Stimulated activated naive CD4-positive, alpha-beta T cell (primary cell): ENCODE measurements at regions not wholly inside any gene's neighbourhood (a gene's known extent, or its start where the extent isn't known, plus 50 kb on each side); places are given as distances from the start of the nearest gene placed in this dataset.
"Not testable (repeated sequence)": the region's sequence is repeated elsewhere in the genome, so short reads cannot be mapped to it uniquely, and the experiment has no call there.

ENCODE experiments used
- DNase-seq, 6 experiments: peaks; one replicate each; lab custom pipeline; 2025; lab: John Stamatoyannopoulos, UW

DNA sequence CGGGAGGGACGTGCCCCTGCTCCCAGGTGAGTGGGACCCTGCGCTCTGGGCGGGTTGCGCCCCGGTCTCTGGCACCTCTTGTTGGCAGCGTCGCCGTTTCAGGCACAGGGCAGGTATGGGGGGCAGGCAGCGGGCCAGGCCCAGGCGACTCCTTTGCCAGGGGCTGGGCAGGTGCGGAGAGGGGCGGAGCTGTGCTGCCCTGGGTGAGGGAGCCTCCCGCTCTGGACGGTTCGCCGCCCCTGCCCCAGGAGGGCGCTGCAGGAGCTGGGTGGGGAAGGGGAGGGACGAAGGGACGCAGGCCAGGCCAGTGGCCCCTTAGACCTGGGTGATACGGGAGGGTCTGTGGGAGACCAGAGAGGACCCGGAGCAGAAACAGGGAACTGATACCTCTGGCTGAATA, 663.9 kb upstream of the DEFB115 start:
- DNase-seq = no peak

DNA sequence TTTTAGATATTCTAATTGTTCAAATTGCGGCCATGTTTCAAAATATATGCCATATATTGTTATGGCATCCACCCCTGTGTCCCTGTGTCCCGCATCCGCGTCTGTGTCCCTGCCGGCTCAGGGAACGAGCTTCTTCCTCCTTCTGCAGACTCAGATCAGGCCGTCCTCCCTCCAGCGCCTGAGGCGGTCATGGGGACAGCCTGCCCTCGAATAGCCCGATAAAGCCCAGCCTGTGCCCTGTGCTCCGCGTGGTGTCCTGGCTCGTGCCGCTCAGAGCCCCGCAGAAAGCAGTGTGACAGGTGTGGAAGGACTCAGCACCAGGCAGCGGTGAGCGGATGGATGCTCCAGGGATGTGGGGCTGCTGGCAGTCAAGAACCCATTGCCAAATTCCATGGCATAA, 663.4 kb upstream of the DEFB115 start:
- DNase-seq = no peak

DNA sequence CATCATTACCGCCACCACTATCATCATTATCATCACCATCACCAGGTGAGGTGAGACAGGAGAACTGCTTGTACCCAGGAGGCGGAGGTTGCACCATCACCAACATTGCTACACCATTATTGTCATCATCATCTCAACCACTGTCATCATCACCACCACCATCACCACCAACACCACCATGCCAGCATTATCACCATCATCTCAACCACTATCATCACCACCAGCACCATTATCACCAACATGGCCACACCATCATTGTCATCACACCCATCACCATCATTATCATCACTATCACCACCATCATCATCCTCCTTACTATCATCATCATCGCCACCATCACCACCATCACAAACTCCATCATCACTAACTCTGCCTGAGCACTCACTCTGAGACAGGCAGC, 661.8 kb upstream of the DEFB115 start:
- DNase-seq = no peak

DNA sequence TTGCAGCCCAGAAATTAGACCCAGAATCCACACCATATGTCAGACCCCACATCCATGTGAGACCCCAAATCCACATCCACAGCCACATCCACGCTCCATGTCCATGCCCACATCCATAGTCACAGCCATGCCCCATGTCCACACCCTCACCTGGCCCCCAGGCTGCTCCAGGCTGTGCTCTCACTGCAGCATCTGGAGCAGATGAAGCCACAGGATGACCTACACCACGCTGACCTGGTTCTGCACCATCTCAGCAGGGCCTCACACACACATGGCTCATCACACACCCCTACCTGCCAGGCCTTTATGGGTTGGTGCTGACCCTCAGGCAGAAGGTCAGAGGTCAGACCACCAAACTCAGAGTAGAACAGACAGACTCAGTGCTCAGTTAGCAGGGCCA, 660.0 kb upstream of the DEFB115 start:
- not testable (repeated sequence) for DNase-seq

DNA sequence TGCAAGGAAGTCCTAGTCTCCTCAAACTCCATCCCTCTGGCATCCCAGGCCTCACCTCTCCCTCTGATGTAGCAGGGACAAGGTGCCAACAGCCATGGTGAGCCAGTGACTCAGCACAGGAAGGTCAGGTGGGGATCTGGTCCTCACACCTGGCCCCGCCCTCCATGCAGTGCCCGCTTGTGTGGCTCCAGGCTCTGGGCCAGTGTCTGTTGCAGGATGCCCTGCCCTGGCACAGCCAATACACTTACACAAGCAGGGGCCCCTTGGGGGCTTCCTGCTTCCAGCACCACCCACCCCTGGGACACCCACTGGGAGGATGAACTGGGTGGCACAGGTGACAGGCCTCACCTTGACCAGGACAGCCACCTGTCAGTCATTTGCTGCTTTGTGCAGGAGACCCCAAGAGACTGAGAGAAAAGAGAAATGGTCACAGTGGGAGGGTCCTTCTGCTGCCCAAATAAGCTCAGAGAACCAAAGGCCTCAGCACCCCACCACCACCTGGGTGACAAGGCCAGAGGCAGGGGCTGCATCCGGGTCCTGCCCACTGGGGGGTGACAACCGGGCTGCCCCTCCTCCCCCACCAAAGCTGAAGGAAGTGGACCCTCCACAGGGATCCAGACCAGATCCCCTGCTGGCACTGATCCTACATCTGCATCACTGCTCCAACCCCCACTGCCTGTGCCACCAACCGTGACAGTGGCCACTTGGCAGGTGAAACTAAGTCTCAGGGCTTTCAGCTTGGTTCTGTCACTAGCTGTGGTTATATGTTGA, 658.8 kb upstream of the DEFB115 start:
- no peak for DNase-seq

DNA sequence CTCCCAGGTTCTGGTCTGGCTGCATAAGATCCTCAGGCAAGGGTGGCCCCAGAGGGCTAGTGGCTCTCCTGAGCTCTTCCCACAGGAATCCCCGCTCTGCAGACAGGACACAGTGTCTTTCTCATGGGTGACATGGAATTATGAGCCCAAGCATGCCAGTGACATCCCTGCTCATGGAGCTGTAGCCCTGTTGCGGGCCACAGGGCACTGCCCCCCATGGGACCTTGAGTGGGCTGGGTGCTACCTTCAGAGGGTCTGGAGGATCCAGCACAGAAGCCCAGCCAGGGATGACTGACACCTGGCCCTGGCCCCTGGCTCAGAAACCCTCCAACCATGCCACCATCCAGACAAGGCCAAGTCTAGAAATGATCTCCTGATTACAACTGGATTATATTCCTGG, 657.5 kb upstream of the DEFB115 start:
- DNase-seq = no peak

DNA sequence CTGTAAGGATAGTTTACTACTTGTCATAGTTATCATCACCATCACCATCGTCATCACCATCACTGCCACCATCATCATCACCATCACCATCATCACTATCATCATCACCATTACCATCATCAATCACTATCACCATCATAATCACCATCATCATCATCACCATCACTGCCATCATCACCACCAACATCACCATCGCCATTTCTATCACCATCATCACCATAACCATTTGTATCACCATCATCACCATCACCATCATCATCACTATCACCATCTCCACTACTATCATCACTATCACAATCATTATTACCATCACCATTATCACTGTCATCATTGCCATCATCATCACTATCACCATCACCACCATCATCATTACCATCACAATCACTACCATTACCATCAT, 655.5 kb upstream of the DEFB115 start:
- no peak for DNase-seq

DNA sequence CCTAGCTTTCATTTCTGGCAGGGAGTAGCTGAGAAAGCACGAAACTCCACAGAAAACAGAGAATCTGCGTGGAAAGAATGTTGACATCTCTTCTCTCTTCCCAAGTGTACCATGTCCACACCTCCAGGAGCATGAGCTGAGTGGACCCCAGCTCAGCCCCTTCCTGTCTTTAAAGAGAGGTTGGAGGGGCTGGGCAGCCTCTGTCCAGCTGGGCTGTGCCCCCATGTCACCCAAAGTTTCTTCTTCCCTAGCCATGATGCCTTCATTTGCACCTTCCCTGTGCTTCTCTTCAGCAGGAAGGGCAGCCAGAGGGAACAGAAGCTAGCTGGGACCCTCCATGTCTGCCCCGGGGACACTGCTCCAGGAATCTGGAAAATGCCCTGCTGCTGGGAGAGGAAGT, 655.0 kb upstream of the DEFB115 start:
- no peak for DNase-seq

DNA sequence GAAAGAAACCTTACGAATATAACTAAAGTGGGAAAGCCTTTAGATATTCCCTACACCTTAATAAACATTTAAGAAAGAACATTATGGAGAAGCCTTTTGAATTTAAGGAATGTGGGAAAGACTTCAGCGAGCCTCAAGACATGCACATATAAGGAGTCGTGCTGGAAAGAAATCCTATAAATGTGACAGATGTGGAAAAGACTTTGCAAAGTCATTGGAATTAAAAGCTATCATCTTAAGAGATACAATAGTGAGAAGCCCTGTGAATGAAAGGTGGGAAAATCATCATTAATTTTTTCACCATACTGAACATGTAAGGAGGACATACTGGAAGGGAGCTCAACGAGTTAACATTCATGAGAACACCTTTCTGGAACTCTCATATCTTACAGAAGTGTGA, 650.5 kb upstream of the DEFB115 start:
- DNase-seq = no peak

DNA sequence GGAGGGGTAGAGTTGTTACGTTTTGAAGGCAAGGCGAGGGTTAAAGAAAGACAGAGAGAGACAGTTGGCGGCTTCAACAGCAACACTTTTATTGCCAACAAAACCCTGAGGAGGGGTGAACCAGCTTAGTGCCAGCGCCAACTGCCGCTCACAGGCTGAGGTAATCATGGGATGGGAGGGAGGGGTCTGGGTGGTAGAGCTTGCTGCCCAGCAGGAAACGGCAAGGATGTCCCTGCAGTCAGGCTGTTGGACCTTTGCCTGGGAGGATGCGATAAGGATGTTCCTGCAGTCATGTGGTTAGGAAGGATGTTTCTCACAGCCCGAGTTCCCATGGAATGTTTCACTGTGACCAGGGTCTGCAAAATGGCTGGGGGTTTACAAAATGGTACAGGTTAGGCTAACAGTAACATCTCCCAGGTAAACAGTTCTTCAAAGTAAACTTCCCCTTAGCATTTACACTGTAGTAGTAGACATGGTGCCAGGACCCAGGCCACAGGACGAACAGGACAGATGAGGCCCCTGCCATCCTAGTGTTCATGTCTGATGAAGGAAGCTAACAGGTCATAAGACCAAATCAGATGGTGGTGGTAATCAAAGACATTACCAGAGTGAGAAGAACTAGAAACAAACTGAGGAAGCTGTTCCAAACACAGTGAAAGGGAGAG, 647.3 kb upstream of the DEFB115 start:
- no peak for DNase-seq

DNA sequence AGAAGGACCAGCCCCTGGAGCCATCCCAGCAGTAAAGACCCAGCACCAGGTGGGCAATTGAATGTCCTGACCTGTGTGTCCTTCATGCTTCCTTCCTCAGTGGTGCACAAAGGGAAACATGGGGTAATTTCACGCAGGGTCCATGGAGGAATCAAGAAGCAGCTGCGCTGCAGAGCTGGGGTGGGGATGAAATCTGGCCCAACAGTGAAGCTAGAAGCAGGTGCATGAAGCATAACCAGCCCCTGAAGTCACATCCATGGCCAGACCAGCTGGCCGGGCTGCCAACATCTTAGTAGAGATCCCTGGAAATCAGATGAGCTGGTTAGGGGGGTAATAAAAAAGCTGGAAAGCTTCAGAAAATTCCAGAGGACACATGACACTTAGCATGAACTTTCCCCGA, 646.7 kb upstream of the DEFB115 start:
- DNase-seq = no peak

DNA sequence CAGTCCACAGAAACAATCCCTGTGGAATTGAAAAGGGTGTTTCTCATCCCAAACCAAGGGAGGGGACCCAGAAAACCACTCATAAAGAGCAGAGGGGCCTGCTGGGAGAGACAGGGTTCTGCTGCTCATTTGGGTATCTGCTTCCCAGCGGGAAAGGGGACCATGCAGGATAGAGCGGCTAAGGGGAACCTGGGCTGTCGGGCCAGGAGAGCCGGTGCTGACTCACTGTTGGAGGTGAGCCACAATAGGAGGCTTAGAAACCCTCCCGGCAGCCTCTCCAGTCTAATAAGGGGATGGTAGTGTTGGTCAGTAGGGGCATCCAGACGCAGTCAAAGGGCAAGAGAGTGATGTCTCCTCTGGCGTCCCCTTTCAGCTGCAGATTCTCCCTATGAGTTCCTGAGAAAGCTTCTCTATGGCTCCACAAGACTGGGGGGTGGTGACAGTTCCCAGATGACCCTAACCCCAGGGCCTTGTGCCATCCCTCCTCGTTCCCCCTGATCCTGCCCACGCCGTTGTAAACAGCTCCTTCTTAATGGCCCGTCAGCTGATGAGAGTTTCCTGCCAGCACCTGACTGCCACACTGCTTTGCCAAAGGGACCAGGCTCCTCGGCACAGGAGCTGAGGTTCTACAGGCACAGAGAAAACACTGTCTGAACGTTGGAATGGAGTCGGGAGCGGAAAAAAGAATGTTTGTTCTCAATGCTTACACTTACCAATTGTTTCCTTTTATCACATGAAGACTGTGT, 646.1 kb upstream of the DEFB115 start:
- no peak for DNase-seq

DNA sequence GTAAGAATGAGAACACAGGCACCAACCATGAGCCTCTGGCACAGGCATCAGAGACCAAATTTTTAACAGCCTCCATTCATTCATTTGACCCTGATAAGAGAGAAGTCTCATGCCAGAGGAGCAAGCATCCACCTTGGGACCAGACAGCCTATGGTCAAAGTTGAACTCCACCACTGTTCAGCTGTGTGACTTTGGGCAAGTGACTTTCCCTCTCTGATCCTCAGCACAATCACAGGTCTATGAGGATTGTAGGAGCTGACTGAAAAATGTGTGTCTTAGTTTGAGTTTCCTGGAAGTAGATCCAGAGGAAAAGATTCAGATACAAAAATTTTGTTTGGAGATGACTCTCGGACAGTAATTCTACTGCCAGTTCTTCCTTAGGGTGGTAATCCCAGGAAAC, 645.1 kb upstream of the DEFB115 start:
- no peak for DNase-seq

DNA sequence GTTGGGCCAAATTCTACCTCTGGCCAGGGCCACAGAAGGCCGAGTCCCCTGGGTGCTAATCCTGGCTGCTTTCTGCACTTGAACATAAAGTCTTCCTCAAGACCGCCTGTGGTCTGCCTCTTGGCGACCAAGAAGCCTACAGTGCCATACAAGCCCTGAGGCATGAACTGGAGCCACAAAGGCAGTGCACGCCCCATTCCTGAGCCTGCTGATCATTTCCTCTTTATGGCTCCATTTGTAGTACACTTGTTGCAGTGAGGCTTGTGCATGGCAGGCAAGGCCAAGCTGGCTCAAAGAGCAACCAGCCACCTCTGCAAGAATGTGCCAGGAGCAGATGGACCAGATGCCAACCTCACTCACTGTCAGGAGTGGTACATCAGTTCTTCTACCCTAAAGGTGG, 636.1 kb upstream of the DEFB115 start:
- DNase-seq = not testable (repeated sequence)

DNA sequence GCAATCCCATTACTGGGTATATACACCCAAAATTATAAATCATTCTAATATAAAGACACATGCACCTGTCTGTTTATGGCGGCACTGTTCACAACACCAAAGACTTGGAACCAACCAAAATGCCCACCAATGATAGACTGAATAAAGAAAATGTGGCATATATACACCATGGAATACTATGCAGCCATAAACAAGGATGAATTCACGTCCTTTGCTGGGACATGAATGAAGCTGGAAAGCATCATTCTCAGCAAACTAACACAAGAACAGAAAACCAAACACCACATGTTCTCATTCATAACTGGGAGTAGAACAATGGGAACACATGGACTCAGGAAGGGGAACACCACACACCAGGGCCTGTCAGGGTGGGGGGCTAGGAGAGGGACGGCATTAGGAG, 633.2 kb upstream of the DEFB115 start:
- not testable (repeated sequence) for DNase-seq

DNA sequence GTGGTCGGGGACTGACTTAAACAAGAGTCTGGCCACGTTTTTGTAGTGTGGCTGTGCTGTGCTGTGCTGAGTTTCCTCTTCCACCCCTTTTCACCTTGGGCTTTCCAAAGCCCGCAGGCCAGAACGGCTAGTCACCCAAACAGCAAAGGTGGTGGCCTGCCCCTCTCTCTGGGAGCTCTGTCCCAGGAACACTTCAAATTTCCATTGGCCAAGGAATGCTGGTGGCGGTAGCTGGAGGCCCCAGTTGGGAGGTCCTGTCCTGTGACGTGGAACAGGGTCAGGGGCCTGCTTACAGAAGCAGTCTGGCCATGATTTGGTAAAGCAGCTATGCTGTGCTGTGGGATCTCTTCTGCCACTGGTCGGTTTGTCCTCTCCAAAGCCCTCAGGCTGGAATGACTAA, 628.1 kb upstream of the DEFB115 start:
- DNase-seq = not testable (repeated sequence)

DNA sequence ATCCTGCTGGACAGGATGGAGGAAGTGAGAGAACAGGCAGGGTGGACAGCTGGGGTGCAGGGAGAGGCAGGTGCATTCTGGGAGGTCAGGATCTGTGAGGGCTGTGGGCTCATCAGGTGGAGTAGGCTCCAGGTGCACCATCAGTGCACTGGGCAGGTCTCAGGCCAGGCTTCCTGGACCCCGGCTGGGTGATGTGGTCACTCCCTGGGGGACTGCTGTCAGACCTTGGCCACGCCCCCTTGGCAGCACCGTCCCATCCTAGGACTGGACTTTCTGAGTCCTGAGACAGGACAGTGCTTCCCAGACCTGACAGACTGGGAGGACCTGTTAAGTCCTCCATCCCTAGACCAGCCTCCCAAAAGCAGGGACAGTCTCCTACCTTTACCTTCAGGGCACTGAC, 626.7 kb upstream of the DEFB115 start:
- no peak for DNase-seq

DNA sequence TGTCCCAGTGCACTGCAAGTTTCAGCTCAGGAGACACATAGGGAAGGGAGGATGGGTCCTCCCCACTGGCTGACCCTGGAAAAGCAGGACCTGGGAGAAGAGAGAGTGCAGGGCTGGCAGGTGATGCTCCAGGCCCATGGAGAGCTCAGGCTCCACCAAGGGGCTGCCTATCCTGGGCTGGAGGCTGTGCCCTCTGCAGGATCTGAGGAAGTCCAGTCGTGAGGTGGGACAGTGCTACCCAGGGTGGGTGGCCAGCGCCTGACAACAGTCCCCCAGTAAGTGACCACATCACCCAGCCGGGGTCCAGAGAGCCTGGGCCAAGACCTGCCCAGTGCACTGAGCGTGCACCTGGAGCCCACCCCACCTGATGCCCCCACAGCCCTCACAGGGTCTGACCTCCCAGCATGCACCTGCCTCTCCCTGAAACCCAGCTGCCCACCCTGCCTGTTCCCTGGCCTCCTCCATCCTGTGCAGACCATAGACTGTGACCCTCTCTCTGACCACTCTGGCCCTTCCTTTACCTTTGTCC, 626.1 kb upstream of the DEFB115 start:
- DNase-seq = not testable (repeated sequence)

DNA sequence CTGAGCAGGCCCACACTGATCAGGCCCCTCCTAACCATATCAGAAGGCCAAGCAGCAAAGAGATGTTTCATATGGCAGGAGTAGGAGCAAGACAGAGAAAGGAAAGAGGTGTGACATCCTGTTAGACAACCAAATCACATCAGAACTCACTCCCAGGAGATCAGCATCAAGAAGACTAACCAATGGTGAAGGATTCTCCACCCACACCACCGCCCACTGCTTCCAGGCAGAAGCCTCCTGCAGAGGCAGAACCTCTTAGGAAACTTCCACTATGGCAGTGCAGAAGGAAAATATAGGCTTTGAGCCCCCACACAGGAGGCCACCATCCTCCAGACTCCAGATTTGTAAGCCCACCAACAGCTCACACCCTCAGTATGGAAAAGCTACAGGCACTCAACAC, 624.7 kb upstream of the DEFB115 start:
- DNase-seq = not testable (repeated sequence)

DNA sequence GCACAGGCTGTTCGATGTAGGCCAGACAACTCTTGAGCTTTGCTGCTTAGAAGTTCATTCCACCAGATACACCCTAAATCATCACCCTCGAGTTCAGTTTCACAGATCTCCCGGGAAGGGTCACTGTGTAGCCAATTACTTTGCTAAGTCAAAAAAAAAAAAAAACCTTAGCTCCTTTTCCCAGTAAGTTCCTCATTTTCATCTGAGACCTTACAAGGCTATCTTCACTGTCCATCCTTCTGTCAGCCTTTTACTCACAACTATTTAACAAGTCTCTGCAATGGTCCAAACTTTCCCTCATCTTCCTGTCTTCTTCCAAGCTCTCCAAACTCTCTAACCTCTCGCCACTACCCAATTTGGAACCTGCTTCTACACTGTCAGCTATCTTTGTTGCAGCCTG, 615.9 kb upstream of the DEFB115 start:
- DNase-seq = not testable (repeated sequence)

DNA sequence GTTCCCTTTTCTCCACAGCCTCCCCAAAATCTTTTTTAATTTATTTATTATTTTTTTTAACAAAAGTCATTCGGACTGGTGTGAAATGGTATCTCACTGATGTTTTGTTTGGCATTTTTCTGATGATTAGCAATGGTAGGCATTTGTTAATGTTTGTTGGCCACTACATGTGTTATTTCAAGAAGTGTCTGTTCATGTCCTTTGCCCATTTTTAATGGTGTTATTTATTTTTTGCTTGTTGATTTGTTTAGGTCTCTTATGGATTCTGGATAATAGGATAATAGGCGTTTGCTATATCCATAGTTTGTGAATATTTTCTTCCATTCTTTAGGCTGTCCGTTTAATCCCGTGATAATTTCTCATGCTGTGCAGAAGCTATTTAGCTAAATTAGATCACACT, 596.5 kb upstream of the DEFB115 start:
- DNase-seq = not testable (repeated sequence)

DNA sequence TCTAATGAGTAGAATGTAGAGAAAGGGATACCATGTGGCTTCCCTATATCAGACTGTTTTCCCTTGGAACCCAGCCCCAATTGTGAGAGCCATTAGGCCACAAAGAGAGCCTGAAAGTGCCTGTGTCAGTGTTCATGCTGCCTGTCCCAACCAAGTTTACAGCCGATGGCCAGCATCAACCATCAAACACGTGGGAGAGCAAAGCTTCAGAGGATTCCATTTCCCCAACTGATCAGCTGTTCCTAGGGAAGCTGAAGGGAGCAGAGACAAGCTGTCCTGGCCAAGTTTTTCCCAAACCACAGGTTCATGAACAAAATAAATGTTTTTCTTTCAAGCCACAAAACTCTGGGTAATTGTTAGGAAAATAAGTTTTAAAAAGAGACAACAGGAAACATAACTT, 589.0 kb upstream of the DEFB115 start:
- DNase-seq = not testable (repeated sequence)
